HG02763 (cell line): ENCODE measurements at regions not wholly inside any gene's neighbourhood (a gene's known extent, or its start where the extent isn't known, plus 50 kb on each side); places are given as distances from the start of the nearest gene placed in this dataset.
"Not testable (repeated sequence)": the region's sequence is repeated elsewhere in the genome, so short reads cannot be mapped to it uniquely, and the experiment has no call there.

Experiments
- ATAC-seq: cut with Tn5 transposase; IDR thresholded peaks from one replicate; pipeline ENCODE4 v1.9.1; 2021; ENCODE audit warnings: mild to moderate bottlenecking, moderate library complexity; ENCODE audit not compliant: unreplicated experiment

GRCh38 chr18:4797002-4797685 is 342.0 kb upstream of the DLGAP1 start:
- ATAC-seq: no peak

GRCh38 chr18:4789506-4789905 is 334.4 kb upstream of the DLGAP1 start:
- ATAC-seq: no peak

- ATAC-seq: no peak
Observed at GRCh38 chr18:4781873-4782272, 326.8 kb upstream of the DLGAP1 start.

DNA sequence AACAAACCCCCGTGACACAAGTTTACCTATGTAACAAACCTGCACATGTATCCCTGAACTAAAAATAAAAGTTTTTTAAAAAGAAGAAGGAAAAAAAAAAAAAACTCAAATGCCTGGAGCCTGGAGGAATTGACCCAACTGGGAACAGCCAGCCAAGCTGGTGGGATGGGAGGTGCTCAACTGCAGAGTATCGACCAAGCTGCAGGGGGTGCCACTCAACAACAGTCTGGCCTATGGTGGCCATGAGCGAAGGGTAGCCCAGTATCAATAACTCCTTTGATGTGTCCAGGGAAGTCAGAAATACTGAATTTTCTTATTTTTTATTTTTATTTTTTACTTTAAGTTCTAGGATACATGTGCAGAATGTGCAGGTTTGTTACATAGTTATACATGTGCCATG is 310.3 kb upstream of the DLGAP1 start:
- no peak for ATAC-seq

DNA sequence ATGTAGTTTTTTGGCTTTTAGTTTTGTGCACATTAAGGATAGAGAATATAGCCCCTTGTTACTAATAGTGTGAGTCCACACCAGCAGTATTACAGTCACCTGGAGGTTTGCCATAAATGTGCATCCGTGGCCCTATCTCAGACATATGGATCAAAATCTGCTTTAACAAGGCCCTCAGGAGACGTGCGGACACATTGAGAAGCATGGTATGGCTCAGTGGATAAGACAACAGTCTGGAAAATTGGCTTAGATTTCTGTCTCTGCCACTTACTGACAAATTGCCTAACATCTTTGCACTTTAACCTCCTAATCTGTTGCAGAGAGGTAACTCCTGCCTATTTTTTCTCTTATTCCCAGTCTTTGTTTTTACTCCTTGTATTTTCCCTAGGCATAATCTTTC is 307.2 kb upstream of the DLGAP1 start:
- ATAC-seq: no peak

GRCh38 chr18:4758980-4759379 is 303.9 kb upstream of the DLGAP1 start:
- ATAC-seq: no peak

GRCh38 chr18:4755848-4756247 is 300.7 kb upstream of the DLGAP1 start:
- peak; percentile 70 for ATAC-seq

DNA sequence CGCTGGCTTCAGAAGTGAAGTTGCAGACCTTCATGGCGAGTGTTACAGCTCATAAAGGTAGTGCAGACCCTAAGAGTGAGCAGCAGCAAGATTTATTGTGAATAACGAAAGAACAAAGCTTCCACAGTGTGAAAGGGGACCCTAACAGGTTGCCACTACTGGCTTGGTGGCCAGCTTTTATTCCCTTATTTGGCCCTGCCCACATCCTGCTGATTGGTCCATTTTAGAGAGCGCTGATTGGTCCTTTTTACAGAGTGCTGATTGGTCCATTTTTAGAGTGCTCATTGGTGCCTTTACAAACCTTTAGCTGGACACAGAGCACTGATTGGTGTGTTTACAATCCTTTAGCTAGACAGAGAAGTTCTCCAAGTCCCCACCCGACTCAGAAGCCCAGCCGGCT is 298.0 kb upstream of the DLGAP1 start:
- ATAC-seq: not testable (repeated sequence)

DNA sequence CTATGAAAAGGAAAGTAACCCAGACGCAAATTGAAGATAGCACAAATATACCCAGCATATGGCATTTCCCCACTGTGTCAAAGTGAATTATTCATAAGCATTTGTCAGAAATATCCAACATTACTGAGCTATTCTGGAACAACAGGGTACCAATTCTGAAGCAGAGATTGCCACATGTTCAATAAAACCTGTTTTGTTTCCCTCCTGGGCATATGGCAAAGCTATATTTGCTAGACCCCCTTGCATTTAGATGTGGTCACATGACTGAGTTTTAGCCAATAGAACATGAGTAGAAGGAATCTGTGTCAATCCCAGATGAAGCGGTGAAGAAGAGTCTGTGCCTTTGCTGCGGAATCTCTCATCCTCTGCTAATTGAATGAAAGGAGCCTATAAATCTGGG is 296.4 kb upstream of the DLGAP1 start:
- no peak for ATAC-seq

DNA sequence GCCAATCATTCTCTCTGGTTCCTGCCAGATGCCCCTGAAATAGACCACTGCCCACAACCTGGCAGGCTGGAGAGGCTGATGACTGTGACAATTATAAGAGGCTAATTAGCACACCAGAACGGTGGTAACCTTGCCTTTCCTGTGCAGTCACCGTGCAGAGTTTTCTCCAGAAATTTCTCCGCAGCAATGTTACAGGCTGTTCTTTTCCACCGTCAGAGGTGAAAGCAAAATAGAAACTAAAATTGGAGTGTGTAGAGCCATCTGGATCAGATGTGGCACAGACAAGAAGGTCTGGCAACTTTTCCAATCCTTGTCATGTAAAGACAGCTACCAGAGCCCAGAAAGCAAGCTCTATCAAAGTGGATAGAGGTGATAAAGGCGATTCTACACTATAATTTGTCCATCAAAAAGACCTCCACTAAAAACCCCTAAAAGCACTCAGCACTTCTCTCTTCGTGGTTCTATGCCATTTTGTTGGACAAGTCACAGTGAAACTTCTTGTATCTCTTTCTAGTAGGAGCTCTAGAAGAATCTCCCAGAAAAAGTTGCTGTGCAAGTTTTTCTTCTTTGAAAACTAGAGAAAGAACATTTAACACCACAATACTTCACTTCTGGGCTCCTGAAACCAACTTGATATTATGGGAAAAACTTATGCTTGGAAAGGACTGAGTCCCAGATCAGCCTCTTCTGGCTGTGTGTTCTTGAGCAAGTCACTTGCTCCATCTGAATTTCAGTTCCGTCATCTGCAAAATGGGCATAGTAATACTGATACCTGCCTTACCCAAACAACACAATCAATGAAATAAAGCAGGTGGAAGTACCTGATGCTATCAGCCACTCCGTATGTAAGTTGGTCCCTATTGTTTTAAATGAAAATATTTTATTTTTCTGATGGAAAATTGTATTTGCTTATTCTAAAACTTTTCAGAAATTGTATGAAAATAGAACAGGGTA is 295.6 kb upstream of the DLGAP1 start:
- ATAC-seq: no peak

DNA sequence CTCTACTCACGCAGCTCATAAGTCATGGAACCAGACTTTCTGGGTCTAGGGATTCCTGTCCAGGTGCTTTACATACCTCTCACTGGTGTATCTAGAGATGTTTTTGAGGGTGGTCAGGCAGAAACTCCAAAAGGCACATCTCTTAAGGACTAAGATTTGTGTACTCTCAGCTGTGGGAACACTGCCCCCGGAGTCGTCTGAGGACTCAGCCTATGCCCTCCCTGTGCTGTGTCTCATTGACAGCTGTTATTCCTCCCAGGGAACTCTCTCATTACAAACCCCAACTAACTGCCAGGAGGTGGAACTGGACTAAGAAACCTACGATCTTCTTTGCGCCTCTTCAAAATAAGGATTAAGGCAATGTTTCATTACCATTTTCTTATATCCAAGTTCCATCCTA is 293.9 kb upstream of the DLGAP1 start:
- no peak for ATAC-seq

- ATAC-seq: no peak
Observed at GRCh38 chr18:4734903-4735302, 279.8 kb upstream of the DLGAP1 start.

DNA sequence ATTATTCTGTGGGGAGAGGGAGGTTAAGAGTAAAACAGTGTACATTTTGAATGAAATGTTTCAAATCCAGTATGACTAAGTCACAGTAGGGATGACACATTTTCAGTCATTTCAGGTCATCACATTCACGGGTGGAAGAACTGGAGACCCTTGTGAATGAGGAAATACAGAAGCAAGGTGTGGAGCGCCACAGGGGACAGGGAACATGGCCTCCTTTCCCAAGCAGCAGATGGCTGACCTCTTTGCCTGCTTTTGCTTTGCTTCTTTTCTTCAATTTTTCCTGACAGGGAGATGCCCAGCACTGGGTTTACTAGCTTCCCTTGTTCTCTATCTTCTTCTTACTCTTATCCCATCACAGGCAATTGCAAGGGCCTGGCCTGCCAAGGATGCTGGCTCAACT is 278.9 kb upstream of the DLGAP1 start:
- no peak for ATAC-seq

DNA sequence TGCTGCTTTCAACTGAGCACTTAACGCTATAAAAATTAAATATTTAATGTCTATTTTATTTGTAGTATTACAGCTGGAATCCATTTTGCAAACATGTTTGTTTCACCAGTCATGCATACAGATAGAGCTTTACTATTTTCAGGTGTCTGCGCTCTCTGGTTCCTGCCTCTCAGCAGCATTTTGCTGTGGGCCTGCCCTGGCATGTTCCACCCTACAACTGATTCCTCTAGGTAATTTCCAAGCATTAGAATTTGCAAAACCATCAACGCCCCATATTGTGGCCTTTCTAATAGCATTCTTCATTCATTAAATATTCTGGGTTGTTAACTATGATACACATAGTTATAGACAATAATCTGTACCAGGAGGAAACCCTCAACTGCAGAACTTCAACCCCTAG is 266.4 kb upstream of the DLGAP1 start:
- no peak for ATAC-seq

DNA sequence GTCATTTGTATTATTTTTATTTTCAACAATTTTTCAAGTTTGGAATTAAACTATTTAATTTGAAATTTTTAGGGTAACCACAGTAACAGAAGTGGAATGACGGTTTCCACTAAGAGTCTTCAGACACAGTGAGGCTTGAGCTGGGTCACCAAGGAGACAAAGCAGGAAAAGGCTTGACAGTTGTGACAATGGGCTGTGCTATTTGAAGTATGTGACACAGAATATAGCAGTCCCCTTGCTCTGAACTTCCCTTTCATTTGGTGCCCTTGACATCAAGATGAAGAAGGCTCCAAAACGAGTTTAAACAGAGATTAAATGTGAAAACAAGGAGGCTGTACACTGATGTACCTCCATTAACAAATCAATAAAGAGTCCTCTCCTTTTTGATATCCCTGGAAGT is 265.4 kb upstream of the DLGAP1 start:
- ATAC-seq: no peak

GRCh38 chr18:4705894-4706293 is 250.8 kb upstream of the DLGAP1 start:
- no peak for ATAC-seq

DNA sequence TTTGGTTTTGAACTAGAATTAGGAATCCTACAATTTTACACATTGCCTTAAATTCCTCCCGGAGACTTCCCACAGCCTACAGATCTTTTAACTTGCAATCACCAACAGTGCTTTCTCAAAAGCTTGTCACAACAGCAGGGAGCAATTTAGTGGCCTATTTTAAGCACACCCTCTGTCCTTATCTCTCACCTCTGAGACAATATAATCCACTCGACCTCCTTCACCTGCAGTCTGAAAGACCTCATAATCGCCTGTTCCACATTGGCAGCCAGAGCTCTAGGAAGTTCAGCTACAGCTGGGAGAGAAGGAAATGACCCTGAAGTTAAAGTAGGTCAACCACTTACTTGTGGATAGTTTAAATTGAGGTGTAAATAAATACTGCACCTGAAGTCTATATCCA is 249.7 kb upstream of the DLGAP1 start:
- no peak for ATAC-seq

GRCh38 chr18:4691836-4692235 is 236.7 kb upstream of the DLGAP1 start:
- ATAC-seq: no peak

DNA sequence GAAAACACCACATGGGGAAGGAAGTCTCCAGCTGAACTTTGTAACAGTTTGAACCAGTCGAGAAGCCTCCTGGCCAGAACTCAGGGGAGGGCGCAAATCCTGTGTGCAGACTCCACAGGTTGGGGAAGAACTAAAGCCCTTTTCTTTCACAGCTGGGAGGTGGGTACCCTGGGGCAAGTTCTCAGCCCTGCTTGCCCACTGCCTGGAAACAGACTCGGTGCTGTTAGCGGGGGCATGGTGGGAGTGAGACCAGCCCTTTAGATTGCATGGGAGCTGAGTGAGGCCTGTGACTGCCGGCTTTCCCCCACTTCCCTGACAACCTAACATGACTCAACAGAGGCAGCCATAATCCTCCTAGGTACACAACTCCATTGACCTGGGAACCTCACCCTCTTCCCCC is 223.6 kb upstream of the DLGAP1 start:
- not testable (repeated sequence) for ATAC-seq

DNA sequence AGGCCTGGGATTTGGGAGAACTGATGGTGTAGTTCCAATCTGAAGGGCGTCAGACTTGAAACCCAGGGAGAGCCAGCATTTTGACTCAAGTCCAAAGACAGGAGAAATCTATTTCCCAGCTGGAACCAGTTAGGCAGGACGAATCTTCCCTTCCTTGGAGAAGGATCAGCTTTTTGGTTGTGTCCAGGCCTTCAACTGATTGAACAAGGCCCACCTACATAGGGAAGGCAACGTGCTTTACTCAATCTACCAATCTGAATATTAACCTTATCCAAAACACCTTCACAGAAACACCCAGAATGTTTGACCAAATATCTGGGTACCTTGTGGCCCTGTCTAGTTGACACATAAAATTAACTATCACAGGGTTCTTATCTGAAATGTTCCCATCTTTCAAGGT is 221.9 kb upstream of the DLGAP1 start:
- no peak for ATAC-seq

GRCh38 chr18:4672162-4672561 is 217.1 kb upstream of the DLGAP1 start:
- ATAC-seq: no peak

GRCh38 chr18:4658804-4659203 is 203.7 kb upstream of the DLGAP1 start:
- no peak for ATAC-seq
